Pons (tissue), 1 donor: ENCODE measurements at regions not wholly inside any gene's neighbourhood (a gene's known extent, or its start where the extent isn't known, plus 50 kb on each side); places are given as distances from the start of the nearest gene placed in this dataset.

ENCODE experiments used
- DNase-seq: peaks from one replicate; pipeline ENCODE4 v3.0.0-alpha.2; 2016; ENCODE audit warnings: low spot score

DNA sequence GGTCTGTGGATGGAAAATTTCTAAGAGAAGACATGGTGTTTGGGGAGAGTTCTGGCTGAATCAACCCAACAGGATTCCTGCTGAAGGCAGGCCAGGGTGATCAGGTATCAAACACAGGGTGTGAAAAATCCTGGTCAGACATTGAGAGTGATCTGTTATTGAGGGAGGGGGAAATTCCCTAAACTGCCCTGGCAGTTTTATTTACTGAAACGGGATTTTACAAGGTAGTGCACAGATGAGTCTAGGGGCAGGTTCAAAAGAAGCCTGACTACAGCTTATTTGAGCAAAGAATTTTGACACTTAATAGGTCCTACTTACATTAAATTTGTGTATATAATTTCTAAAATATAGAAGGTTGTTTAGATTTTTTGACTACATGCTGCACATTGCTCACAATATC is 569.4 kb upstream of the RGS18 start:
- no peak for DNase-seq

DNA sequence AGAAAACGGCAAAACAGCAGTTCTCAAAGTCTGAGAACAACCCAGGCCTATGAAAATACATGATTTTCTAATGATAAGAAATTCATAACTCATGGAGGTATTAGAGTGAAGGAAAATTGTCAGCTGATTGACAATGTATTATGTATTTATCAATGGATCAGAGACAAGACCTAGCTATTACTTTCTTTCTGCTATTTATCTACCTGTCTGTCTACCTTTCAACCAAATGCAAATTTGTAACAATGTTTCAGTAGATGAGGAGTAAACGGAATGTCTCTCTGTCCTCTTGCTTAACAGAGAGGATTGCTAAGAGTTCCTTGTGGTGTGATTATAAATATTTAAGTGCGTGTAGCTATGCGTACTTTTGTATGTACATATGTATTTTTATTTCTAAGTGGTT is 568.7 kb upstream of the RGS18 start:
- no peak for DNase-seq

DNA sequence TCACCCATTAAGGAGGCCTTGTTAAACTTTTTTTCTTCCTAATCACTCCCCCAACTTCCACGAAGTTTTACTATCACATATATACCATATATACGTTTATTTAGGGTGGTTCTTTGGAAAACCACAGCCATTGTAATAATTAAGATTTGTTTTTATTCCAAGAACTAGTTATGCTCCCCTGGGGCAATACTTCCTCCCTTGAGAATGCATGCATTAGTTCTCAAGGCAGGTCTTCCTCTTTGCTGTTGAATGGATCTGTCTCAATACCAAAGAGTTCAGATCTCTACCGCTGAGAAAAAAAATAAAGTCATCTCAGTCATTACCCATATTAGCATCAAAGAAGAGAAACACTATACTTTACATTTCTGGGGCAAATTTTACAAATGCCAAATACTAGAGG is 567.7 kb upstream of the RGS18 start:
- no peak for DNase-seq

DNA sequence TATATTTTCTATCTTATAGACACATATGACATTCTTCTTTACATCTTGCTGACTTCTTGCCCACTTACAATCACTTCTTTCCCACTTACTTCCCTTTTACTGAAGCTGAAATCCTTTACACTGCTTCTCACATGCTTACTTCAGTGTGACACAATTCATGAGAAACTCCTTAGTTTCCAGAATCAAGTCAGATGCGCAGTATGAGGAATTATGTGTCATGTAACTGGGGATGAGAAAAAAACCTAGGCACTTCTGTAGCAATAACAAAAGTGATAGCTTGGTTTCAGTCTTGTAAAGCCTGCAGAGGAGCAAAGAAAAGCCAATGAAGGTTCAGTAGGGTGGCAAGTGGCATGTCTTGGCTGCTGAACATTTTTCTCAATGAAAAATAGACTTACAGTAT is 566.2 kb upstream of the RGS18 start:
- DNase-seq = no peak

DNA sequence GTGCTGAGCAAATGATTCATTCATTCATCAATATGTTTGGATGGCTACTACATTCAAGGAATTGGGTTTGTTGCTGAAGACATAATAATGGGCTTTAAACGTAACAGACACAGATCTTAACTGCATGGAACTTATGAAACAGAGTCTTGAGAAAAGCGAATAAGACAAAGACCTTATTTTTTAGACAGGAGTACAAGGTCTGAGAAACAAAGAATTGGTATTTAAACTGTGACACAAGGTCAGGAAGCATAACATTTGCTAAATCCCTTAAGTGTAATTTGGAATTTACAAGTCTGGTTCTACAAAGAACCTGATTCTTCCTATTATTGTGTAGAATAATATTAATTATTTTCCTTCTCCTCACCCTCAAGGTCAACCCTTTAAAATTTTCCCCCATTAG is 565.4 kb upstream of the RGS18 start:
- no peak for DNase-seq

DNA sequence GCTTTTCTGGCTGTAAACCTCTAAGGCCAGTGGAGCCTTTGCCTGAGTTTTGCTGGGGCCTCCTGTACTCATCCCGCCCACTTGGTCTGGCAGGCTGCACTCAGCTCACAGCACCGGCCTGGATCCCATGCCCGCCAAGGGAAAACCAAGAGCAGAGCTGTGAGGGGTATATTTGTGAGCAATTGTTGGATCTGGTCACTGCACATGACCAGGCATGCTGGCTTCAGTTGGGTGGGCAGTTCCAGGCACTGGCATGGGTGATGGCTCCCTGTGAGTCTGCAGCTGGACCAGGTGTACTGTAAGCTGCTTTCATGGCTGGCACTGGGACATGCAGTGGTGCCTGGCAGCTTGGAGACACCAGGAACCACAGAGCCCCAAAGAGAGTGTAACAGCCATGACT is 563.1 kb upstream of the RGS18 start:
- no peak for DNase-seq

DNA sequence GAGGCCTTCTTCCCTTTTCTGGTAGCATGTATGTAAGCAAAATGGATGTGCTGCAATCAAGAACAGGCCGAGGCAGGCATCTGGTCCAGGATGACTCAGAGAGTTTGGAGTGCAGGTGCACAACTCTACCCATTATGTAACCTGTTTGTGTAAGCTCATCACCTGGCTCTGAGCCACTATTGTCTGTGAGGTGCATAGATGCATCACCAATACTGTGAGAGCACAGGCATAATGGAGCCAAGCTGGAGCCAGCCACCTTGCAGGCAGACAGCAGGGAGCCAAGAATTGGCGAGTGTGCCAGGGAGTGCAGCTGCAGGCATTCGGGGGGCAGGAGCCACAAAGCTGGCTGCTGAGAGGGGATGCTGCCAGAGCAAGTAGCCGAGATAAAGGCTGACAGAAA is 549.9 kb upstream of the RGS18 start:
- DNase-seq = no peak

DNA sequence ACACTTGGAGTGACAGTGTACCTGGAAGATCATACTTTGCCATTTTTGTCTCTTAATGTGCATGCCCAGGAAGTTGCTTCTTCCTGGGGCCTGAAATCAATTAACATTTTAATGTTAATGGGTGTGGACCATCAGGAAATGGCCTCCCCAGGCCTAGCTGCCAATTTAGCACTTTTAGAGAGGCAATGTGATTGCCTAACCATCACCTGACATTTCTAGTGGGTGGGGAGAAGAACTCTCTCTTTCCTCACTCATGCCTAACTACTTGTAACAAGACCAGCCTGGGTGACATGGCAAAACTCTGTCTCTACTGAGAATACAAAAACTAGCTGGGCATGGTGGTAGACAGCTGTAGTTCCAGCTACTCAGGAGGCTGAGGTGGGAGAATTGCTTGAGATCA is 549.0 kb upstream of the RGS18 start:
- no peak for DNase-seq

DNA sequence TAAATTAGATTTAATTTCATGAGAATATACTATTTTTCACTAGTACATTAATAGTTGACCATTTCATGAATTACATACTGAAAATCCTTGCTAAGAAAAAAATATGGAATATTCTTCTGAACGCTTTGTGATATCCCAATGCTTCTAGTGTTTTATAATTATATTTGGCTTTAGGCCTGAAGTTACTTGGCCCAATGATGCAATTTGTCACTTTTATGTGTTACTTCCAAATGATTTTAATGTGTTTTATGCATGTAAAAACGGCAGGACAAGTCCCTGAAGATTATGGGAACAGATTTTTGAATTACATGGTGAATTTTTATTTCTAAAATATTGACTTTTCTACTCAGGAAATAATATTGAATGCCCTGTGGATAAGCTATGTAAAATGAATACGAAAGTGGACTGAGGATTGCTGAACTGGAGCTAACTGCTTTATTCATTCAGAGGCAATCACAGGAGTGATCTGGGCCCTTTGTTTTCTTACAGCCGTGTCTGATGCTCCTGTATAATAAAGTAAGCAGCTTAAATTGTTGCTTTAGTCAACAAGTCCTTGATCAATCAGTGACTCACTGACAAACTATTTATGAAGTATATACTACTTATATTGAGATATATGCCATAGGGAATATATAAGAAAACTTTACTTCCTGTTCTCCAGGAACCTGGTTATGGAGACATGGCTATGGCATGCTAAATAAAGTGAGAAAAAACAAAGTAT is 543.0 kb upstream of the RGS18 start:
- DNase-seq = no peak

DNA sequence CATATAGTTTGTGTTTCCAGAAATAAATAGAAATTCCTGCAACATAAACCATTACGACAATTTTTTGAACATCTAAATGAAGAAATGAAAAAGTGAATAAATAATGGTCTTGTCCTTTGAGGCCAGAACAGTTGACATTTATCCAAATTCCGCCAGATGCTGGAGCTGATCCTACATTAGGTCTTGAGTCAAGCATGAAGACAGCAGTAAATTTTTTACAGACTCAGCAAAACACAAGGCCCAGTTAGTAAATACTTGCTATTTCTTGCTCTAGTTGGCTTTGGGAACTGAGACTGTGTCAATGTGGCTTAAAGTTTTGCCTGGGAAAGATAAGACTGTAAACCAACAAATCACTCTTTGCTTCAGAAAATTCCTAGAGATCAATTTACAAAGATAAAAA is 540.1 kb upstream of the RGS18 start:
- no peak for DNase-seq

DNA sequence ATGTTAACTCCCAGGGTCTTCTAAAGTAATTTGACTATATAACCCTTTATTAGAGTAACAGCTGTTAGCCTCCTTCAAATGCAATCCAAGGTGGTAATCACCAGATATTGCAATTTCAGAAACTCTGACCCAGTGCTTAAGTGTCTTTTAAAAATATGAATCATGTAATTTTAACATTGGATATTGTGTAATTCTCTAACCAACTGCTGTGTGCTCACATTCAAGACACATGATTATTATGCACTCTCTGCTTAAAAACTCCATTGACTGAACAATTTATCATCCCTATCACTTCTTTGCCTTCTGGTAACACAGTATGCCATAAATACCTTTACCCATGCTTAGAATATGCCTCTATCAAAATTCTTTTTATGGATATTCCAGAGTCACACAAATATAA is 537.4 kb upstream of the RGS18 start:
- no peak for DNase-seq

DNA sequence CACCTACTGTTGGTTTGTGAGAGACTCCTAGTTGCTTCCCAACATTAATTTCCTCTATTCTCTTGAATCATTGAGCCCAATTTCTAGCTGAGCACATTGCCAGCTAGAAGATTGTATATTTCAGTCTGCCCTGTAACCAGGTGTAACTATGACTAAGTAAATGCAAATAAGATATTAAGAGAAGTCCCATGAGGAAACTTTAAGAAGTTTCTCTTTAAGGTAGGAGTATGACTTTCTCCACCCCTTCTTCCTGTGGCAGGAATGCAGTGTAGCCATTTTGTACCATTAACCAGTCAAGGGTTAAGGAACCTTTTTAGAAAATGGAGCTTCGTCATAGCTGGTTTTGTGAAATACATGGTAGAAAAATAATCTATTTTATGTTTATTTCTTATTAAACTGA is 534.2 kb upstream of the RGS18 start:
- DNase-seq = no peak

DNA sequence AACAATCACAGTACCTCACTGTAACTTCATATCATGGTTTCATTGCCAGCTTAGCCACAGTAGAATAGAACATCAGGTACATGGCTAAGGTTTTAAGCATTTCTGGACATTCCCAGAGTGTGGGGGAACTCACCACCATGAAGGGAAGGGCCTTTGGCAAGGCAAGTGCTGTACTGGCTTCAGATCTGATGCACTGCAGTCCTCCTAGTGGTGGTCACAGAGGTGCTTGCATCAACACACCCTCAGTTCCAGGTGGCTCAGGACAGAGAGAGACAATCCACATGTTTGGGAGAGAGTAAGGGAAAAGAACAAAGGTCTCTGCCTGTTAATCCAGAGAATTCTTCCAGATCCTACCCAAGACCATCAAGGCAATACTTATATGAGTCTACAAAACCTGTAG is 528.4 kb upstream of the RGS18 start:
- DNase-seq = no peak

DNA sequence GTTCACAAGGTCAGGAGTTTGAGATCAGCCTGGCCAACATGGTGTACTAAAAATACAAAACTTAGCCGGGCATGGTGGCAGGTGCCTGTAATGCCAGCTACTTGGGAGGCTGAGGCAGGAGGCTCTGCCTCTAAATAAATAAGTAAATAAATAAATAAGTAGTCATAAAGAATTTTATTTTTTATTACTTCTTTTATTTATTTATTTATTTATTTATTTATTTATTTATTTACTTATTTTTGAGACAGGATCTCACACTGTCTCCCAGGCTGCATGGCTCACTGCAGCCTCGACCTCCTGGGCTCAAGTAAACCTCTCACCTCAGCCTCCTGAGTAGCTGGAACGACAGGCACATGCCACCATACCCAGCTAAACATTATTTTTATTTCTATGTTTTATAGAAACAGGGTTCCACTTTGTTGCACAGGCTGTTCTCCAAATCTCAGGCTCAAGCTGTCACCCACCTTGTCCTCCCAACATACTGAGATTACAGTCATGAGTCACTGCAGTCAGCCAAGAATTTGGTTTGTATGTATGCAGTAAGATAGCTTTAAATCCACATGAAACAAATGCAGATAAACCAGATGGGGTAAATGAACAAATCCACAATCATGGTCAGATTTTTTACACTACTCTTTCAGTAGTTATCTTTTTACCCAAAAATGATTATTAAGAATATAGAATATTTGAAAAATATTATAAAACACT is 523.3 kb upstream of the RGS18 start:
- DNase-seq = no peak

DNA sequence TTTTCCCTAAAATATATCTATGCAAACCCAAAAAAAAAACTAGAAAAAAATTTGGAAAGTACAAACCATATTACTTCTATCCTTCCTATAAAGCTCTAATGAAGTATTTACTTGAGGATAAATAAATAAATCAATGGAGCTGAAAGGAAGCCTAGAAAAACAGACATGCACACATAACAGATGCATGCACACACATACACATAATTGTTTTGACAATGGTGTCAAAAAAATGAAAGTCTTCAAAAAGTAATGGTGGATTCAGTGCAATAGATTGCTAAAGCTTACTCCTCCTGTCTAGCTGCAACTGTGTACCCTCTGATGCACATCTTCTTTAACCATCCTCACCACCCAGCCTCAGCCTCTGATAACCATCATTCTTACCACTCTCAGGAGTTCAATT is 521.9 kb upstream of the RGS18 start:
- no peak for DNase-seq

DNA sequence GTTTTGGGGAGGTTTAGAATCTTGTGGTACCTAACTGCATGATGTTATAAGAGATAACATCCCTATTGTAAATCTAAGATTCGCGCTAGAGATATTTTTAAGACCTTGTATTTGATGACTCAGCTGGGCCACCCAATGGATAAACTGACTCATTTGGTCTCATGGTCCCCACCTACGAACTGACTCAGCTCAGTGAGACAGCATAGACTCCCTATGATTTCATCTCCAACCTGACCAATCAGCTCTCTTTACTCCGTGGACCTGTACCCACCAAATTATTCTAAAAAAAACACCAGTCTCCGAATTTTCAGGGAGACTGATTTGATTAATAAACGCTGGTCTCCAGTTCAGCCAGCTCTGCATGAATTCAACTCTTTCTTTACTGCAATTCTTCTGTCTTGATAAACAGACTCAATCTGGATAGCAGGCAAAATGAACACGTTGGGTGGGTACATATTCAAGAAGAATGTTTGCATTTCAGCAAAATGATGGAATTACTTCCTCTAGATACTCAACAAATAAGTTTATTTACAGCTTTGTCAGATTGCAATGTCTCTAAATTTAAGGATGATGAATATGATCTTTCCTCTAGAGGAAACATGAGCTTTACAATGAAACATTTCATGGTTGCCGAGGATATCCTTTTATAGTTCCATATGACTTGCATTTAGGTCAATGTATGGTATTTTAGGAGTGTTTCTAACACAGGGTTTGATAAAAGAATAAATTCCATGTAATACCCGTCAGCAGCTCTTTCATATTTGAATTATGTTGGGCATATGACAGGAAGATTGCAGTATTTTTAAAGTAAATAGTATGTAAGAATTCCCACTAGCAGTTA is 516.6 kb upstream of the RGS18 start:
- DNase-seq = no peak

DNA sequence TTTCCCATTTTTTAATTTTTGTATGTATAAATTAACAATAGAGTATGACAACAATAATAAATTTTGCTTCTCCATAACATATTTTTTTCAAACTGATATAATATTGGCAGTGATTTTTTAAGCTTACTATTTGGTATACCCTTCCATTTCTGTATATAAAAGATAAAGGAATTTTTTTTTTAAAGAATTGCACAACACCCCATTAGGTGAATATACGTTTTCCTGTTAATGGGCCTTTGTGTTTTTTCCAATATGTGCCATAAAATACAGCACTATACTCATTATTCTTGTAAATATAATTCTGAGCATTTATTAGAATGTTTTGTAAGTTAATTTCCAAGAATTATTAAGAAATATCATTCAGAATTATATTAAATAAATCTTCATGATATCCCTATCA is 515.2 kb upstream of the RGS18 start:
- no peak for DNase-seq

DNA sequence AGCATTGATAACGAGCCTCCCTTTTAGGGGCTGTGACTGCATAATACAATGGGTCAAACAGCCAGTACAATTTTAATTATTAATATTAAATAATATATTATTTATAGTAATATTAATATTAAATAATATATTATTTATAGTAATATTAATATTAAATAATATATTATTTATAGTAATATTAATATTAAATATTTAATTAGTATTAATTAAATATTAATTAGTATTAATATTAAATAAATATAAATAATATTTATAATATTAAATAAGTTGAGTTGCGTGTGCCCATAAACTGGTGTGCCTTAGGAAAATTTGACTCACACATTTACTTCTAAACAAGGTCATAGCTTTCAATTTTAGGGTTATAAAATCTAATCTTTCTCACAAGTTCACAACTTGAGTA is 509.3 kb upstream of the RGS18 start:
- no peak for DNase-seq

DNA sequence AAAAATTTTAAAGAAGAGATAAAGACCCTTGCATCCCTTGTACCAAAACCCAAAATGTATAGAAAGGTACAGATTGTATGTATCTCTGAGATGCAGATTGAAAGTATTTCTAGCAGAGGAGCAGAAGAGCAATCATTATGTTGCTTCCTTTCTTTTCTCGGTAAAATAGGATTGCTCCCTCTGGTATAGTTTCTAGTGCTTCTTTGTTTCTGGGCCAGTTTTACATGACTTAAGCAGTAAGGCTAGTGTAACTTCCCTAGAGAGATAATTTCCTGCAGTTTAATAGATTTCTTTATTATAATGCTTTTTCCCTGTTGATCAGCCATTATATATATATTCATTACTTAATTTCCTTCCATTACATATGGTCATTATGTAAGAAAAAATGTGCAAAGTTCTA is 496.2 kb upstream of the RGS18 start:
- DNase-seq = no peak

DNA sequence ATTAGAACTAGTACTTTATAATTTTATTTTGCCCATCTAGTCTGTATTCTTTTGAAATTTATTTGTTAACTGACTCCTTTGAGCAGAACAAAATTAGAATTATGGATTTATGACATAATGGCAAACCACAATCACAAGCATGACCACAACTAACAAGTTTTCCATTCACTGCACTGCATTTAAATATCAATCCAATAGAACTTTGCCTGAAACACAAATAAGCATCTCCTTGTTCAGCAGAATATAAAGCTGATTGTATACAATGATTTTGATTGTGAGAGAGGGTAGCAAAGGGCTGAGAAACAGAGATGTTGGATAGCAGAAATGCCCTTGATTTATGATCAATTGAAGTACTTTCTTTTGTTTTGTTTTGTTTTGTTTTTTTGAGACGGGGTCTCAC is 495.5 kb upstream of the RGS18 start:
- DNase-seq = peak; percentile 29

DNA sequence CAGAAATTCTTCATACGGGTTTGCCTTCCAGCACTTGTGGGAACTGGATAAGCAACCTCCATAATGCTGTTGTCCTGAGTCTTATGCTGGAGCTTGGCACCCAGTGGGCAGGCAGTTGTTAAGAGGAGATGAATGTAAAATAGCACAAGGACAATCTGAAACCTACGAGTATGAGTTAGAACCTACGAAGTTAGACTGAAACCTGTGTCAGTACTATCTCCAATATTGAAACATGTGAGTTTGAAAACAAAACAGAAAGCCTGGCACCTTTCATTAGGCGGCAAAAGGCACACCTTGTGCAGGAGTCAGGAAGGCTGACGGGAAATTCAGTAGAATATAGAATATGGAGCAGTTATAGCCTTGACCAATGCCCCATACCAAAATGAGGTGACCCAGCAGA is 489.7 kb upstream of the RGS18 start:
- no peak for DNase-seq

DNA sequence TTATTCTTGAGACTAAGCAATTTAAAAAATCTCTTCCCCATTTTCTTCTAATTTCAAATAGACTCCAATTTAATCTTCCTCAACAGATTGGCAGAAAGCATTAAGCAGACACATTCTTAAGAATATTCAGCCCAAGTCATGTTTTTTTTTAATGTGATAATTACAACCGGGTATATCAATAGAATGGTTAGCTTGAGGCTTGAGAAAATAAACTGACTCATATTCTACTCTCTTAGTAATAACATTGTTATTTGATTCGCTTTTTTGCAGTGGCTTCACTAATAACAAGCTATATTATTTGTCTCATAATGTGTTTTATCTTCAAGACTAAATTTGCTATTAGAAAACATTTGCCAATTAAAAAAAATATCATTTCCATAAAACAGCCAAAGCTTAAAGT is 488.6 kb upstream of the RGS18 start:
- no peak for DNase-seq

DNA sequence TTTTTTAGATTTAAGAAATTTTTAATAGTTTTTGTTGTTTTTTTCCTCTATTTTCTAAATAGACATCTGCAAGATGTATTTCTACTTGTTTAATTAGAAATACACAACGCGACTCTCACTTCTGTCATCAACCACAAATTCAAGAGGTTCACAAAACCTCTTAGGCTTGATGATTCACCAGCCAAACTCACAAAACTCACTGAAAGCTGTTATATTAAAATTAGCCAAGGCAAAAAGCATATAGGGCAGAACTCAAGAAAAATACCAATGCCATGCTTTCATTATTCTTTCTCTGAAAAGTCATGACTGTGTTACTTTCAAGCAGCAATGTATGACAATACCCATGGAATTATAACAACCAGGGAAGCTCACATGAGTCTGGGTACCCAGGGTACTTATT is 487.0 kb upstream of the RGS18 start:
- no peak for DNase-seq
